Suppressor macrophage treated with lipopolysaccharide for 4 hours (primary cell): ENCODE measurements at regions not wholly inside any gene's neighbourhood (a gene's known extent, or its start where the extent isn't known, plus 50 kb on each side); places are given as distances from the start of the nearest gene placed in this dataset.

ENCODE experiments used
- DNase-seq: peaks from one replicate; pipeline ENCODE4 v3.0.0-alpha.2; 2020

GRCh38 chr22:22144858-22145257 lies 99.7 kb upstream of the VPREB1 start:
- no peak for DNase-seq

GRCh38 chr22:22143448-22143847 lies 101.1 kb upstream of the VPREB1 start:
- DNase-seq, result no peak

- no peak for DNase-seq
These were observed 101.9 kb upstream of the VPREB1 start for GRCh38 chr22:22142661-22143060.

GRCh38 chr22:22141771-22142591 lies 102.6 kb upstream of the VPREB1 start:
- no peak for DNase-seq

- no peak for DNase-seq
These were observed 103.6 kb upstream of the VPREB1 start for GRCh38 chr22:22141031-22141430.

GRCh38 chr22:22139364-22139763 lies 105.2 kb upstream of the VPREB1 start:
- no peak for DNase-seq

GRCh38 chr22:22138915-22139314 lies 105.7 kb upstream of the VPREB1 start:
- no peak for DNase-seq

- no peak for DNase-seq
These were observed 106.7 kb upstream of the VPREB1 start for GRCh38 chr22:22137891-22138290.

GRCh38 chr22:22133910-22134309 lies 110.7 kb upstream of the VPREB1 start:
- DNase-seq, result no peak

GRCh38 chr22:22130953-22131608 lies 113.5 kb upstream of the VPREB1 start:
- no peak for DNase-seq

GRCh38 chr22:22129387-22129786 lies 115.2 kb upstream of the VPREB1 start:
- DNase-seq, result no peak

GRCh38 chr22:22128440-22128839 lies 116.1 kb upstream of the VPREB1 start:
- DNase-seq, result no peak

GRCh38 chr22:22127100-22127499 lies 117.5 kb upstream of the VPREB1 start:
- no peak for DNase-seq

GRCh38 chr22:22125579-22126468 lies 118.8 kb upstream of the VPREB1 start:
- DNase-seq, result no peak

GRCh38 chr22:22125028-22125578 lies 119.5 kb upstream of the VPREB1 start:
- no peak for DNase-seq

GRCh38 chr22:22124374-22124773 lies 120.2 kb upstream of the VPREB1 start:
- DNase-seq, result no peak

GRCh38 chr22:22123960-22124278 lies 120.7 kb upstream of the VPREB1 start:
- no peak for DNase-seq

- no peak for DNase-seq
These were observed 121.2 kb upstream of the VPREB1 start for GRCh38 chr22:22123118-22123959.

- DNase-seq, result no peak
These were observed 122.1 kb upstream of the VPREB1 start for GRCh38 chr22:22122348-22123117.

- DNase-seq, result no peak
These were observed 123.1 kb upstream of the VPREB1 start for GRCh38 chr22:22121445-22121844.

- no peak for DNase-seq
These were observed 124.4 kb upstream of the VPREB1 start for GRCh38 chr22:22120160-22120559.

GRCh38 chr22:22118987-22119386 lies 125.6 kb upstream of the VPREB1 start:
- no peak for DNase-seq
